Nephron progenitor cell (in vitro differentiated cells): ENCODE measurements at regions not wholly inside any gene's neighbourhood (a gene's known extent, or its start where the extent isn't known, plus 50 kb on each side); places are given as distances from the start of the nearest gene placed in this dataset.

Experiments used
- DNase-seq: peaks from one replicate; pipeline ENCODE4 v3.0.0; 2021
- H3K27ac Mint-ChIP-seq: 2 replicates; pipeline ENCODE4 v1.8.0; 2021; ENCODE audit warnings: mild to moderate bottlenecking, moderate library complexity, mixed read lengths
- H3K27me3 Mint-ChIP-seq: 2 replicates; pipeline ENCODE4 v1.8.0; 2021; ENCODE audit warnings: mild to moderate bottlenecking, low read depth, mixed read lengths; ENCODE audit not compliant: poor library complexity
- H3K36me3 Mint-ChIP-seq: 2 replicates; pipeline ENCODE4 v1.8.0; 2021; ENCODE audit warnings: low read depth, mixed read lengths
- H3K4me1 Mint-ChIP-seq: 2 replicates; pipeline ENCODE4 v1.8.0; 2021; ENCODE audit warnings: mixed read lengths
- H3K4me3 Mint-ChIP-seq: 2 replicates; pipeline ENCODE4 v1.8.0; 2021; ENCODE audit warnings: mild to moderate bottlenecking, moderate library complexity, mixed read lengths
- H3K9me3 Mint-ChIP-seq: 2 replicates; pipeline ENCODE4 v1.8.0; 2021; ENCODE audit warnings: mild to moderate bottlenecking, moderate library complexity, mixed read lengths
- CTCF ChIP-seq: fragments of 200-600 bp; sonication (generic); IDR thresholded peaks from 2 replicates; pipeline ENCODE4 v1.5.0; 2021; ENCODE audit warnings: antibody characterized with exemption

- no peak overlapping the region for H3K27ac Mint-ChIP-seq
- H3K36me3 Mint-ChIP-seq: no peaks in the 10 kb centered on the region
- TF ChIP-seq CTCF: no peak
- H3K27me3 Mint-ChIP-seq: peaks cover 100% of the 10 kb centered on the region
- H3K9me3 Mint-ChIP-seq: no peaks in the 10 kb centered on the region
- H3K4me3 Mint-ChIP-seq: peak overlapping the region; percentile 17
- DNase-seq: no peak
- peaks cover 29% of the 10 kb centered on the region for H3K4me1 Mint-ChIP-seq
These were observed 106.7 kb upstream of the HSD17B12 start for GRCh38 chr11:43573873-43574272.

- no peak for DNase-seq
- H3K27me3 Mint-ChIP-seq: peaks cover 100% of the 10 kb centered on the region
These were observed 106.1 kb upstream of the HSD17B12 start for GRCh38 chr11:43574411-43574810.

GRCh38 chr11:43574949-43575912 lies 105.3 kb upstream of the HSD17B12 start:
- DNase-seq: peak; percentile 70
- H3K27ac Mint-ChIP-seq: no peak overlapping the region

More at GRCh38 chr11:43574411-43574810, 106.1 kb upstream of the HSD17B12 start:
- no peaks in the 10 kb centered on the region for H3K36me3 Mint-ChIP-seq
- H3K9me3 Mint-ChIP-seq: no peaks in the 10 kb centered on the region
- TF ChIP-seq CTCF: no peak
- no peak overlapping the region for H3K27ac Mint-ChIP-seq
- H3K4me3 Mint-ChIP-seq: no peak overlapping the region
- H3K4me1 Mint-ChIP-seq: peaks cover 29% of the 10 kb centered on the region

GRCh38 chr11:43575913-43576310 lies 104.6 kb upstream of the HSD17B12 start:
- peaks cover 35% of the 10 kb centered on the region for H3K4me1 Mint-ChIP-seq
- H3K9me3 Mint-ChIP-seq: peaks cover 5% of the 10 kb centered on the region
- no peaks in the 10 kb centered on the region for H3K36me3 Mint-ChIP-seq
- H3K4me3 Mint-ChIP-seq: peak overlapping the region; percentile 74
- DNase-seq: no peak
- H3K27me3 Mint-ChIP-seq: peaks cover 100% of the 10 kb centered on the region
- no peak overlapping the region for H3K27ac Mint-ChIP-seq
- no peak for TF ChIP-seq CTCF

More at GRCh38 chr11:43574949-43575912, 105.3 kb upstream of the HSD17B12 start:
- H3K9me3 Mint-ChIP-seq: no peaks in the 10 kb centered on the region
- peaks cover 100% of the 10 kb centered on the region for H3K27me3 Mint-ChIP-seq
- H3K4me1 Mint-ChIP-seq: peaks cover 29% of the 10 kb centered on the region
- H3K36me3 Mint-ChIP-seq: no peaks in the 10 kb centered on the region
- H3K4me3 Mint-ChIP-seq: peak overlapping the region; percentile 74
- TF ChIP-seq CTCF: no peak

- Mint-ChIP-seq H3K9me3 (peaks cover 5% of the 10 kb centered on the region), H3K4me3 (peak overlapping the region; percentile 74), H3K4me1 (peaks cover 37% of the 10 kb centered on the region), H3K27ac (no peak overlapping the region), H3K36me3 (no peaks in the 10 kb centered on the region), H3K27me3 (peaks cover 100% of the 10 kb centered on the region)
- no peak for TF ChIP-seq CTCF
- DNase-seq: no peak
These were observed 104.2 kb upstream of the HSD17B12 start for GRCh38 chr11:43576320-43576802.
